ENCODE measurements at regions not wholly inside any gene's neighbourhood (a gene's known extent, or its start where the extent isn't known, plus 50 kb on each side); places are given as distances from the start of the nearest gene placed in this dataset.

- no peak for DNase-seq (ENCODE audit: extremely low read depth, low read depth)
- TF ChIP-seq CTCF (IDR thresholded peaks at IDR 0.05; ENCODE audit: low read depth, low read length) = no peak
Measured at GRCh38 chr7:15854841-15855524, 168.5 kb upstream of the MEOX2 start.

- TF ChIP-seq CTCF (IDR thresholded peaks at IDR 0.05; ENCODE audit: low read depth, low read length) = no peak
- no peak for DNase-seq (ENCODE audit: extremely low read depth, low read depth)
Measured at GRCh38 chr7:15853832-15854470, 167.5 kb upstream of the MEOX2 start.

GRCh38 chr7:15851201-15851600 is 164.7 kb upstream of the MEOX2 start:
- DNase-seq (ENCODE audit: extremely low read depth, low read depth) = no peak
- TF ChIP-seq CTCF (IDR thresholded peaks at IDR 0.05; ENCODE audit: low read depth, low read length) = no peak

- TF ChIP-seq CTCF (IDR thresholded peaks at IDR 0.05; ENCODE audit: low read depth, low read length) = no peak
- DNase-seq (ENCODE audit: extremely low read depth, low read depth) = no peak
Measured at GRCh38 chr7:15848901-15849300, 162.4 kb upstream of the MEOX2 start.

GRCh38 chr7:15848362-15848761 is 161.9 kb upstream of the MEOX2 start:
- DNase-seq (ENCODE audit: extremely low read depth, low read depth) = no peak
- TF ChIP-seq CTCF (IDR thresholded peaks at IDR 0.05; ENCODE audit: low read depth, low read length) = no peak

- no peak for DNase-seq (ENCODE audit: extremely low read depth, low read depth)
- no peak for TF ChIP-seq CTCF (IDR thresholded peaks at IDR 0.05; ENCODE audit: low read depth, low read length)
Measured at GRCh38 chr7:15845868-15846267, 159.4 kb upstream of the MEOX2 start.

- no peak for DNase-seq (ENCODE audit: extremely low read depth, low read depth)
- TF ChIP-seq CTCF (IDR thresholded peaks at IDR 0.05; ENCODE audit: low read depth, low read length) = no peak
Measured at GRCh38 chr7:15845461-15845860, 159.0 kb upstream of the MEOX2 start.
